DND-41 (cell line): ENCODE measurements at regions not wholly inside any gene's neighbourhood (a gene's known extent, or its start where the extent isn't known, plus 50 kb on each side); places are given as distances from the start of the nearest gene placed in this dataset.

Experiments used
- ATAC-seq: fragments of 200-7000 bp; cut with Tn5 transposase; 3 replicates; pipeline ENCODE4 v1.9.1; 2021; ENCODE audit warnings: low read depth; ENCODE audit not compliant: insufficient read depth
- DNase-seq: peaks from one replicate; pipeline ENCODE4 v3.0.0-alpha.2; 2020
- H2AFZ ChIP-seq: 2 replicates; pipeline ENCODE4 v1.6.0; 2012; ENCODE audit warnings: low read depth, low read length
- H3K27ac ChIP-seq: 2 replicates; pipeline ENCODE4 v1.5.1; 2012; ENCODE audit warnings: low read length, inconsistent platforms
- H3K27me3 ChIP-seq: fragments of 200-600 bp; sonication (generic); 2 replicates; pipeline ENCODE4 v1.6.0; 2012; ENCODE audit warnings: low read length, mild to moderate bottlenecking, inconsistent platforms; ENCODE audit not compliant: insufficient read depth, poor library complexity
- H3K36me3 ChIP-seq: 2 replicates; pipeline ENCODE4 v1.5.1; 2012; ENCODE audit warnings: low read length, inconsistent platforms; ENCODE audit not compliant: insufficient read depth
- H3K4me1 ChIP-seq: 2 replicates; pipeline ENCODE4 v1.5.1; 2012; ENCODE audit warnings: mild to moderate bottlenecking, low read length; ENCODE audit not compliant: insufficient read depth
- H3K4me2 ChIP-seq: 2 replicates; pipeline ENCODE4 v1.6.0; 2012; ENCODE audit warnings: mild to moderate bottlenecking, moderate library complexity, low read length, inconsistent platforms; ENCODE audit not compliant: insufficient read depth
- H3K4me3 ChIP-seq, 2 experiments: fragments of 200-600 bp in 1 of 2; shearing (Covaris generic) in 1 of 2; 2 replicates each; pipeline ENCODE4 v1.5.1; 2012 to 2016; ENCODE audit warnings: inconsistent platforms in 2 of 2, low read length in 2 of 2, mild to moderate bottlenecking in 2 of 2, low read depth in 1 of 2, moderate library complexity in 1 of 2
- H3K79me2 ChIP-seq: 2 replicates; pipeline ENCODE4 v1.6.0; 2012; ENCODE audit warnings: low read length, inconsistent platforms; ENCODE audit not compliant: insufficient read depth
- H3K9ac ChIP-seq: 2 replicates; pipeline ENCODE4 v1.6.0; 2012; ENCODE audit warnings: low read depth, mild to moderate bottlenecking, inconsistent platforms, low read length, moderate library complexity
- H3K9me3 ChIP-seq: 2 replicates; pipeline ENCODE4 v1.5.1; 2012; ENCODE audit warnings: low read length, moderate library complexity, mild to moderate bottlenecking, inconsistent platforms; ENCODE audit not compliant: insufficient read depth, severe bottlenecking
- H4K20me1 ChIP-seq: 2 replicates; pipeline ENCODE4 v1.6.0; 2012; ENCODE audit warnings: low read length; ENCODE audit not compliant: insufficient read depth
- CTCF ChIP-seq: IDR thresholded peaks from 2 replicates; pipeline ENCODE4 v1.5.1; 2012; ENCODE audit warnings: borderline replicate concordance, low read length, moderate library complexity, mild to moderate bottlenecking; ENCODE audit not compliant: poor library complexity, severe bottlenecking; ENCODE audit errors: extremely low read depth
- EZH2 ChIP-seq: IDR thresholded peaks from 3 replicates; pipeline ENCODE4 v1.6.1; 2012; ENCODE audit warnings: borderline replicate concordance, low read depth, mild to moderate bottlenecking, moderate library complexity, low read length, inconsistent platforms; ENCODE audit not compliant: severe bottlenecking

GRCh38 chr1:168435439-168435838 lies 108.4 kb downstream of the XCL2 start:
- H3K79me2 ChIP-seq, result no peaks in the 10 kb centered on the region
- no peak for ATAC-seq
- TF ChIP-seq EZH2 (no peak), CTCF (no peak)
- no peak overlapping the region for H3K4me3 ChIP-seq
- no peaks in the 10 kb centered on the region for H3K36me3 ChIP-seq
- no peaks in the 10 kb centered on the region for H3K27me3 ChIP-seq
- no peaks in the 10 kb centered on the region for H3K9me3 ChIP-seq
- no peak overlapping the region for H3K9ac ChIP-seq
- H3K4me1 ChIP-seq, result peaks cover 14% of the 10 kb centered on the region
- H2AFZ ChIP-seq, result no peak overlapping the region
- DNase-seq, result no peak
- H4K20me1 ChIP-seq, result no peaks in the 10 kb centered on the region
- H3K4me2 ChIP-seq, result no peak overlapping the region
- H3K27ac ChIP-seq, result no peak overlapping the region

GRCh38 chr1:168433238-168433637 lies 110.6 kb downstream of the XCL2 start:
- H3K4me3 ChIP-seq, result no peak overlapping the region
- no peak overlapping the region for H2AFZ ChIP-seq
- no peaks in the 10 kb centered on the region for H3K27me3 ChIP-seq

GRCh38 chr1:168431882-168432281 lies 111.9 kb downstream of the XCL2 start:
- Histone ChIP-seq H3K36me3 (no peaks in the 10 kb centered on the region), H3K4me3 (no peak overlapping the region), H2AFZ (no peak overlapping the region), H3K27ac (no peak overlapping the region), H3K9ac (no peak overlapping the region), H3K4me1 (no peaks in the 10 kb centered on the region), H4K20me1 (no peaks in the 10 kb centered on the region), H3K4me2 (no peak overlapping the region), H3K79me2 (no peaks in the 10 kb centered on the region), H3K27me3 (no peaks in the 10 kb centered on the region), H3K9me3 (no peaks in the 10 kb centered on the region)
- no peak for TF ChIP-seq EZH2
- no peak for TF ChIP-seq CTCF
- ATAC-seq (peak; percentile 47; the same call in 2 of the 3 replicates), DNase-seq (no peak)

More at GRCh38 chr1:168433238-168433637, 110.6 kb downstream of the XCL2 start:
- Histone ChIP-seq H4K20me1 (no peaks in the 10 kb centered on the region), H3K4me2 (no peak overlapping the region), H3K9ac (no peak overlapping the region), H3K36me3 (no peaks in the 10 kb centered on the region), H3K9me3 (no peaks in the 10 kb centered on the region), H3K4me1 (no peaks in the 10 kb centered on the region), H3K27ac (no peak overlapping the region), H3K79me2 (no peaks in the 10 kb centered on the region)
- TF ChIP-seq CTCF (no peak), EZH2 (no peak)
- DNase-seq, result no peak
- ATAC-seq, result no peak

- H3K9ac ChIP-seq, result no peak overlapping the region
- H2AFZ ChIP-seq, result no peak overlapping the region
- no peak overlapping the region for H3K27ac ChIP-seq
- no peaks in the 10 kb centered on the region for H3K36me3 ChIP-seq
- H4K20me1 ChIP-seq, result no peaks in the 10 kb centered on the region
- no peak overlapping the region for H3K4me3 ChIP-seq
- ATAC-seq (no peak), DNase-seq (no peak)
- no peaks in the 10 kb centered on the region for H3K79me2 ChIP-seq
- TF ChIP-seq EZH2, result no peak
- no peak for TF ChIP-seq CTCF
- H3K4me1 ChIP-seq, result no peaks in the 10 kb centered on the region
- no peaks in the 10 kb centered on the region for H3K27me3 ChIP-seq
- no peaks in the 10 kb centered on the region for H3K9me3 ChIP-seq
- no peak overlapping the region for H3K4me2 ChIP-seq
These were observed 113.5 kb downstream of the XCL2 start for GRCh38 chr1:168430321-168430720.
